Neuronal stem cell (in vitro differentiated cells): ENCODE measurements at regions not wholly inside any gene's neighbourhood (a gene's known extent, or its start where the extent isn't known, plus 50 kb on each side); places are given as distances from the start of the nearest gene placed in this dataset.

Experiments used
- DNase-seq: peaks from one replicate; pipeline ENCODE4 v3.0.0-alpha.2; 2013; ENCODE audit warnings: low spot score
- H2AFZ ChIP-seq: one replicate; pipeline ENCODE4 v1.6.1; 2013; ENCODE audit warnings: mild to moderate bottlenecking, low read length, inconsistent platforms
- H2AK5ac ChIP-seq: 2 replicates; pipeline ENCODE4 v1.6.1; 2013; ENCODE audit warnings: low read depth, mild to moderate bottlenecking, inconsistent platforms, low read length, moderate library complexity, mixed read lengths
- H2BK120ac ChIP-seq: 2 replicates; pipeline ENCODE4 v1.6.1; 2013; ENCODE audit warnings: low read depth, mild to moderate bottlenecking, inconsistent platforms, low read length, moderate library complexity, mixed read lengths
- H2BK12ac ChIP-seq: one replicate; pipeline ENCODE4 v1.6.1; 2013; ENCODE audit warnings: low read length, inconsistent platforms
- H2BK15ac ChIP-seq: 2 replicates; pipeline ENCODE4 v1.6.1; 2013; ENCODE audit warnings: mild to moderate bottlenecking, low read length, inconsistent platforms, mixed read lengths
- H2BK5ac ChIP-seq: one replicate; pipeline ENCODE4 v1.6.1; 2013; ENCODE audit warnings: inconsistent platforms, mild to moderate bottlenecking, low read length, moderate library complexity
- H3K14ac ChIP-seq: one replicate; pipeline ENCODE4 v1.6.1; 2013; ENCODE audit warnings: low read length, inconsistent platforms
- H3K18ac ChIP-seq: 2 replicates; pipeline ENCODE4 v1.6.1; 2013; ENCODE audit warnings: low read length, inconsistent platforms
- H3K23ac ChIP-seq: 2 replicates; pipeline ENCODE4 v1.6.1; 2013; ENCODE audit warnings: low read depth, mild to moderate bottlenecking, mixed read lengths, low read length, inconsistent platforms; ENCODE audit not compliant: poor library complexity
- H3K27ac ChIP-seq: replicated peaks from 3 replicates; pipeline ENCODE4 v1.5.1; 2013; ENCODE audit warnings: low read length, inconsistent platforms
- H3K27me3 ChIP-seq, 3 experiments: 2 replicates each; pipeline ENCODE4 v1.6.1; 2013; ENCODE audit warnings: low read length in 3 of 3, mild to moderate bottlenecking in 2 of 3, inconsistent platforms in 1 of 3, low read depth in 1 of 3, mixed read lengths in 1 of 3, moderate library complexity in 1 of 3; ENCODE audit not compliant: control insufficient read depth in 3 of 3, insufficient read depth in 3 of 3
- H3K36me3 ChIP-seq, 2 donors: replicated peaks in 1 of 2; 2 replicates each; pipeline ENCODE4 v1.6.1; 2013; ENCODE audit warnings: low read length in 2 of 2; ENCODE audit not compliant: control insufficient read depth in 2 of 2, insufficient read depth in 2 of 2
- H3K4ac ChIP-seq: 2 replicates; pipeline ENCODE4 v1.6.1; 2013; ENCODE audit warnings: inconsistent platforms, mild to moderate bottlenecking, low read length, moderate library complexity
- H3K4me1 ChIP-seq, 2 donors: 1 replicate in 1 of 2; 2 replicates in 1 of 2; pipeline ENCODE4 v1.6.1; 2013; ENCODE audit warnings: low read length in 2 of 2, low read depth in 1 of 2; ENCODE audit not compliant: control insufficient read depth in 2 of 2, insufficient read depth in 1 of 2
- H3K4me2 ChIP-seq: one replicate; pipeline ENCODE4 v1.6.1; 2013; ENCODE audit warnings: mild to moderate bottlenecking, low read length, inconsistent platforms; ENCODE audit not compliant: insufficient read depth, poor library complexity, severe bottlenecking
- H3K4me3 ChIP-seq, 2 donors: 2 replicates each; pipeline ENCODE4 v1.5.1; 2013; ENCODE audit warnings: low read length in 2 of 2, mild to moderate bottlenecking in 2 of 2, inconsistent platforms in 1 of 2, moderate library complexity in 1 of 2
- H3K79me1 ChIP-seq: one replicate; pipeline ENCODE4 v1.6.1; 2013; ENCODE audit warnings: low read depth, mild to moderate bottlenecking, inconsistent platforms, low read length, moderate library complexity
- H3K9ac ChIP-seq: one replicate; pipeline ENCODE4 v1.6.1; 2013; ENCODE audit warnings: mild to moderate bottlenecking, low read depth, low read length, inconsistent platforms; ENCODE audit not compliant: poor library complexity
- H3K9me3 ChIP-seq, 2 donors: replicated peaks in 1 of 2; 2 replicates each; pipeline versions ENCODE3 to v1.6.1; 2013; ENCODE audit warnings: low read length in 2 of 2, mild to moderate bottlenecking in 2 of 2, inconsistent platforms in 1 of 2, low read depth in 1 of 2, mixed read lengths in 1 of 2, moderate library complexity in 1 of 2; ENCODE audit not compliant: control insufficient read depth in 2 of 2, insufficient read depth in 1 of 2
- H4K8ac ChIP-seq: one replicate; pipeline ENCODE4 v1.6.1; 2013; ENCODE audit warnings: low read depth, mild to moderate bottlenecking, inconsistent platforms, low read length, moderate library complexity
- H4K91ac ChIP-seq: one replicate; pipeline ENCODE4 v1.6.1; 2013; ENCODE audit warnings: low read length, low read depth, mild to moderate bottlenecking, inconsistent platforms; ENCODE audit not compliant: poor library complexity
- WGBS, 2 donors: extraction: QIAGEN DNeasy Blood & Tissue Kit; methylation state at CpG; one replicate each; pipeline ENCODE4 v1.1.7; 2013; ENCODE audit warnings: missing lambda C conversion rate in 2 of 2, mixed read lengths in 1 of 2; ENCODE audit not compliant: insufficient read length in 2 of 2, insufficient replicate concordance in 1 of 2; ENCODE audit errors: extremely low coverage in 2 of 2; 5-methylcytosine and 5-hydroxymethylcytosine counted together

DNA sequence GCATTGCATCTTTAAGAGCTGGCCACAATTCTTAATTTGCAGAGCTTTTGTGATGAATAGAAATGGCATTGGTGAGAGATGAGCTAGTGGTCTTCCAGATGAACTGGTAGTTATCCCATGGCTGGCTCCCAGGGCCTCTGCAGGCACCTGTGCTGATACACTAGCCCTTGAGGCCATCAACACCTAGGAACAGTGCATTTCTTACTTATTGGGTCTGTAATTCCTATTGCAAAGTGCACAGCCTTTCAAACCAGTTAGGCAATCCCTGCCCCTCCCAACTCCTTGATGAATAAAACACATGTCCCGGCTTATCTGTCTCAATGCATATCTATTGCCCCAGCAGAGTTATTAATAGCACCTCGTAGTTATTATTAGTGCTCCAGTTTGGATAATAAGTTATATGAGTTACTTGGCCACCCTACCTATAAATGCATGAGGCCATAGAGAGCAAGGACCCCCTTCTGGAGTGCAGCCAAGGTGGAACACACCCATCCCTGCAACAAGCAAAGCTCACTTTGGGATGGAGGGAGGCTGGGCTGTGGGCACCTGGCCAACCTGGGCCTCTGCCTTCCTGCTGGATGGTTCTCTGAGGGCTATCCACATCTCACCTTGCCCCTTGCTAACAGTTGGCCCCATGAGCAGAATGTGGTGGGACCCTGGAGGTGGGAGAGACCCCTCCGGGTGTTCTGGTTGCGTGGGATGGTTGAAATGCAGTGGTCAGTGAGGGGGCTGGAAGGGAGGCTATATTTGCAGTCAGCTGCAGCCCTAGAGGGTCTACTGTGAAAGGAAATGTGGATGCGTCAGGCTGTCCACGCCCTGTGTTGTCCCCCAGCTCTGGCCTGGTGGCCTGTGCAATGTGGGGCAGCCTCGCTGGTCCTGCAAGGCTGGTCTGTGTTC is 455.9 kb upstream of the HS6ST1 start:
- H3K14ac ChIP-seq, result no peak overlapping the region
- H3K18ac ChIP-seq, result peak overlapping the region; percentile 11
- no peak overlapping the region for H2AFZ ChIP-seq
- no peak overlapping the region for H3K23ac ChIP-seq
- H2BK5ac ChIP-seq, result no peak overlapping the region
- peaks cover 0 to 24% (median 0%) of the 10 kb centered on the region in 3 experiments for H3K27me3 ChIP-seq
- no peaks in the 10 kb centered on the region for H3K79me1 ChIP-seq
- no peak overlapping the region for H2BK12ac ChIP-seq
- H3K4ac ChIP-seq, result no peak overlapping the region
- WGBS, 2 donors, result no CpG with 5 or more reads among the region's 7 CpGs
- H2AK5ac ChIP-seq, result peak overlapping the region; percentile 40
- H3K9me3 ChIP-seq, result no peaks in the 10 kb centered on the region
- H4K91ac ChIP-seq, result no peak overlapping the region
- no peak overlapping the region for H2BK120ac ChIP-seq
- peaks cover 3 to 4% of the 10 kb centered on the region in 2 donors for H3K4me1 ChIP-seq
- no peak for DNase-seq
- H3K27ac ChIP-seq, result no peak overlapping the region
- no peak overlapping the region for H3K4me3 ChIP-seq
- H3K9ac ChIP-seq, result no peak overlapping the region
- no peak overlapping the region for H2BK15ac ChIP-seq
- no peaks in the 10 kb centered on the region for H3K36me3 ChIP-seq
- H3K4me2 ChIP-seq, result no peak overlapping the region
- H4K8ac ChIP-seq, result no peak overlapping the region

GRCh38 chr2:128775217-128775913 is 456.7 kb upstream of the HS6ST1 start:
- Histone ChIP-seq H3K36me3 (no peaks in the 10 kb centered on the region), H2AFZ (no peak overlapping the region), H4K91ac (no peak overlapping the region), H2BK15ac (no peak overlapping the region), H3K4me3 (no peak overlapping the region), H3K9me3 (no peaks in the 10 kb centered on the region), H3K79me1 (no peaks in the 10 kb centered on the region), H3K27me3 (peaks cover 0 to 24% (median 0%) of the 10 kb centered on the region in 3 experiments), H2BK120ac (no peak overlapping the region), H4K8ac (no peak overlapping the region), H3K4me1 (peaks cover 1 to 4% of the 10 kb centered on the region in 2 donors), H3K23ac (no peak overlapping the region), H3K18ac (no peak overlapping the region), H2AK5ac (no peak overlapping the region), H3K27ac (no peak overlapping the region), H3K9ac (peak overlapping the region; percentile 47), H2BK12ac (peak overlapping the region; percentile 26), H3K14ac (no peak overlapping the region), H2BK5ac (peak overlapping the region; percentile 72), H3K4me2 (no peak overlapping the region), H3K4ac (no peak overlapping the region)
- WGBS, 2 donors, result no CpG with 5 or more reads among the region's 10 CpGs
- no peak for DNase-seq

GRCh38 chr2:128775914-128776285 is 457.2 kb upstream of the HS6ST1 start:
- H4K8ac ChIP-seq, result no peak overlapping the region
- no peak overlapping the region for H4K91ac ChIP-seq
- H2BK12ac ChIP-seq, result no peak overlapping the region
- no peak overlapping the region for H3K18ac ChIP-seq
- H3K4ac ChIP-seq, result no peak overlapping the region
- no peaks in the 10 kb centered on the region for H3K36me3 ChIP-seq
- no peak overlapping the region for H3K23ac ChIP-seq
- no peak overlapping the region for H3K4me2 ChIP-seq
- H3K4me3 ChIP-seq, result no peak overlapping the region
- no peak for DNase-seq
- peak overlapping the region; percentile 72 for H2BK5ac ChIP-seq
- H3K9ac ChIP-seq, result no peak overlapping the region
- H3K4me1 ChIP-seq, result peaks cover 1 to 4% of the 10 kb centered on the region in 2 donors
- H3K9me3 ChIP-seq, result peaks cover 0 to 3% of the 10 kb centered on the region in 2 donors
- no peak overlapping the region for H3K27ac ChIP-seq
- peaks cover 3% of the 10 kb centered on the region for H3K79me1 ChIP-seq
- H2AFZ ChIP-seq, result no peak overlapping the region
- H2AK5ac ChIP-seq, result peak overlapping the region; percentile 30
- WGBS, 2 donors, result no CpG with 5 or more reads among the region's 4 CpGs
- H2BK120ac ChIP-seq, result no peak overlapping the region
- H2BK15ac ChIP-seq, result no peak overlapping the region
- H3K14ac ChIP-seq, result no peak overlapping the region
- H3K27me3 ChIP-seq, result peaks cover 0 to 24% (median 0%) of the 10 kb centered on the region in 3 experiments
